ENCODE measurements at regions not wholly inside any gene's neighbourhood (a gene's known extent, or its start where the extent isn't known, plus 50 kb on each side); places are given as distances from the start of the nearest gene placed in this dataset.
A peak's percentile ranks its signal among the peaks of the same experiment; 100 is the strongest.

- Histone ChIP-seq H3K27ac (no peak overlapping the region), H3K4me1 (no peaks in the 10 kb centered on the region), H3K27me3 (no peaks in the 10 kb centered on the region), H3K9me3 (no peaks in the 10 kb centered on the region), H3K36me3 (no peaks in the 10 kb centered on the region), H3K4me3 (no peak overlapping the region)
- no peak for TF ChIP-seq CTCF (IDR thresholded peaks at IDR 0.05)
- no peak for DNase-seq
- ATAC-seq = no peak
- intact Hi-C loops (cut with DNase I) = no loop called here
These were observed 679.7 kb upstream of the RAB6C start for GRCh38 chr2:129299756-129300155.

GRCh38 chr2:129300456-129300855, 679.0 kb upstream of the RAB6C start:
- DNase-seq (peak in 1 of 4 donors; percentile 50), ATAC-seq (no peak)
- Histone ChIP-seq H3K27ac (no peak overlapping the region), H3K36me3 (no peaks in the 10 kb centered on the region), H3K4me3 (no peak overlapping the region), H3K9me3 (no peaks in the 10 kb centered on the region), H3K27me3 (no peaks in the 10 kb centered on the region), H3K4me1 (no peaks in the 10 kb centered on the region)
- no peak for TF ChIP-seq CTCF (IDR thresholded peaks at IDR 0.05)
- intact Hi-C loops (cut with DNase I) = no loop called here

- DNase-seq (peak in 2 of 4 donors; percentile 77 to 87), ATAC-seq (peak; percentile 70)
- Histone ChIP-seq H3K27me3 (no peaks in the 10 kb centered on the region), H3K36me3 (no peaks in the 10 kb centered on the region), H3K4me3 (no peak overlapping the region), H3K27ac (no peak overlapping the region), H3K4me1 (no peaks in the 10 kb centered on the region), H3K9me3 (no peaks in the 10 kb centered on the region)
- intact Hi-C loops (cut with DNase I) = no loop called here
- TF ChIP-seq CTCF (IDR thresholded peaks at IDR 0.05) = no peak
These were observed 678.0 kb upstream of the RAB6C start for GRCh38 chr2:129301431-129301913.

GRCh38 chr2:129302106-129302505, 677.4 kb upstream of the RAB6C start:
- Histone ChIP-seq H3K27ac (no peak overlapping the region), H3K9me3 (no peaks in the 10 kb centered on the region), H3K4me3 (no peak overlapping the region), H3K4me1 (no peaks in the 10 kb centered on the region), H3K36me3 (no peaks in the 10 kb centered on the region), H3K27me3 (no peaks in the 10 kb centered on the region)
- intact Hi-C loops (cut with DNase I) = no loop called here
- ATAC-seq = no peak
- no peak for TF ChIP-seq CTCF (IDR thresholded peaks at IDR 0.05)
- no peak for DNase-seq

- ATAC-seq = no peak
- intact Hi-C loops (cut with DNase I) = no loop called here
- H3K27ac ChIP-seq = no peak overlapping the region
These were observed 676.8 kb upstream of the RAB6C start for GRCh38 chr2:129302561-129303183.

More at GRCh38 chr2:129302561-129303183, 676.8 kb upstream of the RAB6C start:
- H3K9me3 ChIP-seq = no peaks in the 10 kb centered on the region
- H3K27me3 ChIP-seq = no peaks in the 10 kb centered on the region
- no peak for DNase-seq
- H3K36me3 ChIP-seq = no peaks in the 10 kb centered on the region
- no peak overlapping the region for H3K4me3 ChIP-seq
- H3K4me1 ChIP-seq = no peaks in the 10 kb centered on the region
- TF ChIP-seq CTCF (IDR thresholded peaks at IDR 0.05) = no peak
